ENCODE measurements at regions not wholly inside any gene's neighbourhood (a gene's known extent, or its start where the extent isn't known, plus 50 kb on each side); places are given as distances from the start of the nearest gene placed in this dataset.

DNA sequence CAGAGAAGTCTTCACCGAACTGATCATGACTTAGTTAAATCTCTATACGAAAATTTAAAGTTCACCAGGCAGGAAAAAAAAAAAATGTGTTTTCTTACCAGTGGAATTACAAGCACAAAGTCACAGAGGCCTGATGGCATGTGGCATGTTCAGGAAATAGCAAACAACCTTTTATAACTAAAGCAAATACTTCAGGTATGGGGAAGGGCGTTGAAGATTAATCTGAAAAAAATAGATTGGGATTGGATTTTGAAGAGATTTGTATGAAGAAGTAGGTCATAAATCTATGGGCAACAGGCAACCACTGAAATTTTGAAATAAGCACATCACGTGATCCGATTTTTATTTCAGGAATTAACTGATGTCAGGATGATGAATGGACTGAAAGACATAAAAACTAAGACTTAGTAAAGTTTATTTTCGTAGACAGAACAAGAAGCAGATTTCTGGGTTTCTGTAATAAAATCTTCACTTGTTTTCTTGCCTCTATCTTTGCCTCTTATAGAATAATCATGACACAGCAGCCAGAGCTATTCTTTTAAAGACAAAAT, 295.9 kb upstream of the ADGRL4 start:
- Mint-ChIP-seq H3K4me1 (ENCODE audit: low read depth) (no peaks in the 10 kb centered on the region), H3K9me3 (no peaks in the 10 kb centered on the region), H3K27me3 (ENCODE audit: low read depth) (no peaks in the 10 kb centered on the region), H3K4me3 (no peak overlapping the region), H3K27ac (no peak overlapping the region), H3K36me3 (ENCODE audit: low read depth) (no peaks in the 10 kb centered on the region)

DNA sequence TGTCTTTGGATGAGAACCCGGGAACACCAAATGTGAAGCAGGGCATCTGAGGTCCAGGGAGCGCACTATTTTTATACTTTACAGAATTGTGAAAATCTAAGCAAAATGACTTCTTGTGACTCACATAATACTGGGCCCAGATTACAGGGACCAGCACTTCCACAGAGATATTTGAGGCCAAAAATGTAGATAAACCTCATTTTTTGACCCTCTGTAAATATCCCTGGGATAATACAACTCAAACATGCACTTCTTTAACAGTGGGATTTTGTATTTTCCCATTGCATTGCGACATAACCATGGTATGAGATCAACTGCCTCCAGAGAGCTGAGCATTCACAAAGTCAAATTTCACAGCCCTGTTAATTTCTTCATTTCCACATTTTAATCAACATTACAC, 289.4 kb upstream of the ADGRL4 start:
- no peaks in the 10 kb centered on the region for H3K4me1 Mint-ChIP-seq (ENCODE audit: low read depth)
- H3K36me3 Mint-ChIP-seq (ENCODE audit: low read depth): no peaks in the 10 kb centered on the region
- H3K27me3 Mint-ChIP-seq (ENCODE audit: low read depth): no peaks in the 10 kb centered on the region
- no peak overlapping the region for H3K4me3 Mint-ChIP-seq
- no peak overlapping the region for H3K27ac Mint-ChIP-seq
- peaks cover 4% of the 10 kb centered on the region for H3K9me3 Mint-ChIP-seq

GRCh38 chr1:79293611-79294010, 287.1 kb upstream of the ADGRL4 start:
- Mint-ChIP-seq H3K4me3 (no peak overlapping the region), H3K9me3 (peaks cover 4% of the 10 kb centered on the region)

DNA sequence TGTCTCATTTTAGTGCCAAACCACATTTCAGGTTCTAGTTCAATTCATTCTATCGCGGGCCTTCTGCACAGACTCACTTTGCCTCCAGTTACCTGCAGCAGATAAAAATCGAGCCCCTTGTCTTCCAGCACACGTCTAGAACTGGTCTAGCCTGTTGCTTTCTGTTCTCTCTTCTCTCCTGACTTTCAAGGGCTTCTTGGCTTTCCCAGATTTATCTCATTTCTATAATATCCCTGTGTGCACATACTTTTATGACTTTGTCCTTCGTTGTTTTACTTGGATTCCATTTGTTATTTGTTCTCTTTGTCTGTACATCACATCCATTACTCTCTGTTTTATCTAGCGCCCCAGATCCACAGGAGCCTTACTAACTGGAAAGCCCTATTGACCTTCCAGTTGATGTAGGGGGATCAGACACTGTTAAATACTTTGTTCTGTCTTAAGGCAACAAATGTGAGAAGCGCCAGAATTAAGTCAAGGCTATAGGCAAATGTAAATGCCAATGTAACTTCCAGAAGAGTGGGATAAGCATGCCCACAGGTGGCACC, 284.5 kb upstream of the ADGRL4 start:
- Mint-ChIP-seq H3K4me3 (no peak overlapping the region), H3K9me3 (peaks cover 4% of the 10 kb centered on the region), H3K36me3 (ENCODE audit: low read depth) (no peaks in the 10 kb centered on the region), H3K4me1 (ENCODE audit: low read depth) (no peaks in the 10 kb centered on the region), H3K27ac (no peak overlapping the region), H3K27me3 (ENCODE audit: low read depth) (no peaks in the 10 kb centered on the region)

More at GRCh38 chr1:79293611-79294010, 287.1 kb upstream of the ADGRL4 start:
- Mint-ChIP-seq H3K27me3 (ENCODE audit: low read depth) (no peaks in the 10 kb centered on the region), H3K36me3 (ENCODE audit: low read depth) (no peaks in the 10 kb centered on the region), H3K4me1 (ENCODE audit: low read depth) (no peaks in the 10 kb centered on the region), H3K27ac (no peak overlapping the region)

GRCh38 chr1:79287982-79288381, 281.5 kb upstream of the ADGRL4 start:
- Mint-ChIP-seq H3K9me3 (no peaks in the 10 kb centered on the region), H3K27ac (no peak overlapping the region), H3K4me1 (ENCODE audit: low read depth) (no peaks in the 10 kb centered on the region), H3K36me3 (ENCODE audit: low read depth) (no peaks in the 10 kb centered on the region), H3K27me3 (ENCODE audit: low read depth) (no peaks in the 10 kb centered on the region), H3K4me3 (no peak overlapping the region)

GRCh38 chr1:79285667-79286066, 279.1 kb upstream of the ADGRL4 start:
- no peaks in the 10 kb centered on the region for H3K9me3 Mint-ChIP-seq
- no peak overlapping the region for H3K4me3 Mint-ChIP-seq
- no peak overlapping the region for H3K27ac Mint-ChIP-seq
- H3K36me3 Mint-ChIP-seq (ENCODE audit: low read depth): no peaks in the 10 kb centered on the region
- H3K4me1 Mint-ChIP-seq (ENCODE audit: low read depth): no peaks in the 10 kb centered on the region
- H3K27me3 Mint-ChIP-seq (ENCODE audit: low read depth): no peaks in the 10 kb centered on the region

DNA sequence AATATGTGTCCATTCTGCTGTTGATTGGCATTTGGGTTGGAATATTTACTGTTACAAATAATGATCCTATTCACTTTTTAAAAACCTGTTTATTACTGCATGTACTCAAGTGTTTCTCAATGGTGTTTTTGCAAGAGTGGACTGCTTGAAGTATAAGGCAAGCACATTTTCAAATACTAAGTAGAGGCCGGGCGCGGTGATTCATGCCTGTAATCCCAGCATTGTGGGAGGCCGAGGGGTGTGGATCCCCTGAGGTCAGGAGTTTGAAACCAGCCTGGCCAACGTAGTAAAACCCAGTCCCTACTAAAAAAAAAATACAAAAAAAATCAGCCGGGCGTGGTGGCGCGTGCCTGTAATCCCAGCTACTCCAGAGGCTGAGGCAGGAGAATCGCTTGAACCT, 276.9 kb upstream of the ADGRL4 start:
- H3K9me3 Mint-ChIP-seq: no peaks in the 10 kb centered on the region
- no peaks in the 10 kb centered on the region for H3K36me3 Mint-ChIP-seq (ENCODE audit: low read depth)
- no peak overlapping the region for H3K4me3 Mint-ChIP-seq
- no peak overlapping the region for H3K27ac Mint-ChIP-seq
- no peaks in the 10 kb centered on the region for H3K27me3 Mint-ChIP-seq (ENCODE audit: low read depth)
- no peaks in the 10 kb centered on the region for H3K4me1 Mint-ChIP-seq (ENCODE audit: low read depth)

DNA sequence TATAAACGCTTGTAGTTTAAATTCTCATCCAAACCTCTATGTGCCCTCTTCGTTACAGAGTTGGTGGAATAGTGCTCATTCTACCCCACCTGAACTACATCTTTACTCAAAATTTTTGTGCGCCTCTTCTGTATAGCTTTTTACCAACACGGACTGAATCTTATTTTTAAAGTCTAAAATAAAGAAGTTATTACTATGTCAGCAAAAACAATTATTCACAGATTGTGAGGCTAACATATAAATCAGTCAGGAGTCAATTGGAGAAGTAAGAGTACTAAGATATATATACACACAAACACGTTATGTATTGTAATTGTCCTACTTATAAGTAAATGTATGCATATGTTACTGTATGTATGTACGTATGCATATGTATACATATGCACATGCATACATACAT, 274.9 kb upstream of the ADGRL4 start:
- Mint-ChIP-seq H3K4me1 (ENCODE audit: low read depth) (no peaks in the 10 kb centered on the region), H3K27ac (no peak overlapping the region), H3K36me3 (ENCODE audit: low read depth) (no peaks in the 10 kb centered on the region), H3K4me3 (no peak overlapping the region), H3K27me3 (ENCODE audit: low read depth) (no peaks in the 10 kb centered on the region), H3K9me3 (no peaks in the 10 kb centered on the region)

DNA sequence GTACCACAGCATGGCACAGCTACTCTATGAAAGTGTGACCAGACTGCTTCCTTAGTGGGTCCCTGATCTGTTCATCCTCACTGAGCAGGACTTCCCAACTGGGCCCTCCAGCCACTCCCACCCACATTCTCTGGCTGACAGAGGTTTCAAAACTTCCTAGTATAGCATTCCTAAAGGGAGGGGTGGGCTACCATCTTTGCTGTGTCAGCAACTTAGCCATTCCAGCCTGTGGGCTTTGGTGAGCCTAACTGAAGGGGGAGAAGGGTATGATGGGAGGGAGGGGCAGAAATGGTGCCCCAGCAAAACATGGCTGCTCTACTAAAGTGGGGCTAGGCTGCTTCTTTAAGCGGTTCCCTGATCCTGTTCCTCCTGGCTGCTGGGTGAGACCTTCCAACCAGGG, 265.2 kb upstream of the ADGRL4 start:
- Mint-ChIP-seq H3K4me1 (ENCODE audit: low read depth) (no peaks in the 10 kb centered on the region), H3K36me3 (ENCODE audit: low read depth) (no peaks in the 10 kb centered on the region), H3K27me3 (ENCODE audit: low read depth) (no peaks in the 10 kb centered on the region), H3K27ac (no peak overlapping the region), H3K4me3 (no peak overlapping the region), H3K9me3 (peaks cover 8% of the 10 kb centered on the region)

DNA sequence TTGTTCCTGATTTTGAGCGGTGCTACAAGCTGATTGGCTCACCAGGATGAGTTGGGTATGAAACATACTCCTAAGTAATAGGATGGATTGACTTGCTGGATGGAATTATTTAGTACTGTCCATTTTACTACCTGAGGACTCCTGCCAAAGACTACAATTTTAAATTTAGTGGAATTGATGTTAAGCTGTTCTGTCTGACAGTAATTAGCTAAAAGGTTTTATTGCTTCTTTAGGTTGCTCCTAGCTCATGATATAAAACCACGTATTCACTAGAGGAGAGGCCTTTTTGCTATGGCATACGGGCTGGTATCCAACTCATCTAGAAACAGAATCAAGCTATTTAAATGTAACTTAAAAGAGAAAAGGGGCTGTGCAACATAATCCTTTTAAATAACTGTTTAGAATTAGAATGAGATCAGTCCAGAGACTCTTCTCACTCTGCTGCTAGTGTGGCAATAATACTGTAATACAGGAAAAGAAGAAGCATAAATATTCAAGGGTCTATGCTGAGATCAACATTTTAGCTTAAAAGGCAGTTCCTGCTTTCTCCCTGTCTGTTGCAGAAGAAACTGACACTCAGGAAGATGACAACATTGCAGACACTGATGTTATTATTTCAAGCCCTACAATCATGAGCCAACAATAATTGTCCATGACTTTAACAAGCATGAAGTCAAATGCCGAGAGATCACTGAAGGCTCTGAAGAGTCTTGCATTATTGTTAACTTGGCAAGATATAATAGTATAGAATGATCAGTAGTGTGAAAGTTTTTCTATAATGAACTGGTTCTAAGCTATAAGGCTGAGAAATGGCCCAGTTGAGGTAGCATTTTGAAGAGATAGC, 258.7 kb upstream of the ADGRL4 start:
- Mint-ChIP-seq H3K4me1 (ENCODE audit: low read depth) (no peaks in the 10 kb centered on the region), H3K4me3 (no peak overlapping the region), H3K9me3 (peaks cover 2% of the 10 kb centered on the region), H3K27me3 (ENCODE audit: low read depth) (no peaks in the 10 kb centered on the region), H3K27ac (no peak overlapping the region), H3K36me3 (ENCODE audit: low read depth) (no peaks in the 10 kb centered on the region)

DNA sequence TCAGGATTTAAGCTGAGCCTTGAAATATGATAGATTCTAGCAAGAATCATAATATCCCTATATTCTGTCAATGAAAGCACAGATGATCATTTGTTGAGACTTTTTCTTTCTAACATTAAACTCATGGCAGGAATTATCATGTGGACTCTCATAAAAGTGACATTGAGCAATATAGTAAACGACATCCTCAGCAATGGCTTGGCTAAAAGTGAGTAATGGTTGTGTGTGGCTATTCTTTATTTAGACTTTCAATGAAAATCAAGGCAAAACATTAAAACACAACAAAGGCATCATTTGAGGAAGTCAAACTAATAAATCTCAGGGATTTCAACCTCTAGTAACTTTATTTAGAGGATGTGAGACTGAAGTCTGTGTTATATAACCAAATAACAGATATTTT, 257.8 kb upstream of the ADGRL4 start:
- Mint-ChIP-seq H3K27ac (no peak overlapping the region), H3K36me3 (ENCODE audit: low read depth) (no peaks in the 10 kb centered on the region), H3K9me3 (no peaks in the 10 kb centered on the region), H3K4me1 (ENCODE audit: low read depth) (no peaks in the 10 kb centered on the region), H3K27me3 (ENCODE audit: low read depth) (no peaks in the 10 kb centered on the region), H3K4me3 (no peak overlapping the region)

DNA sequence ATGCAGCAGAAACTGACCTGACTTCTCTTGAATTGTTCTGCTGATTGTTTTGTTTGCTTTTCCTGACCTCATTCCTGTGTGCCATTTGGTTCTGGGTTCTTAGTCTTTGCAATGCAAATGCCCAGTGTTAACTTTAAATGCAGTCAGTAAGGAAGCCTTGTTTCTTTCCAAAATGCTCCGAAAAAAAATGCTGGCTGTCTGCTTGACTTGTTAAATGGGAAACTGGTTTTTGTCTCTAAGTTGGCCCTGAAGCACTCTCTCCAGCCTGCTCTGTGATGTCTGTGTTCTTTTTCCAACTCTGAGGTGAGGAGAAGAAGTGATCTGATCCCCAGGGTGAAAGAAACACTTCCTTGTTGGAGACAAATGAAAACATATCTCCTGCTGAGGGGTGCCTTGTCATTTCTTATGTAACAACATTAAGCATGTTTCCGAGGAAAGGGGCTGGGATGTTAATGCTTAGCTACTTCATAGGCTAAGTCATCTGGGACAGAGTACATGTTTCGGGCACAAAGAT, 256.3 kb upstream of the ADGRL4 start:
- Mint-ChIP-seq H3K36me3 (ENCODE audit: low read depth) (no peaks in the 10 kb centered on the region), H3K27me3 (ENCODE audit: low read depth) (no peaks in the 10 kb centered on the region), H3K4me3 (no peak overlapping the region), H3K9me3 (no peaks in the 10 kb centered on the region), H3K27ac (no peak overlapping the region), H3K4me1 (ENCODE audit: low read depth) (no peaks in the 10 kb centered on the region)

GRCh38 chr1:79259390-79260336, 253.1 kb upstream of the ADGRL4 start:
- H3K27ac Mint-ChIP-seq: no peak overlapping the region
- H3K4me3 Mint-ChIP-seq: no peak overlapping the region
- H3K36me3 Mint-ChIP-seq (ENCODE audit: low read depth): no peaks in the 10 kb centered on the region
- no peaks in the 10 kb centered on the region for H3K9me3 Mint-ChIP-seq
- no peaks in the 10 kb centered on the region for H3K4me1 Mint-ChIP-seq (ENCODE audit: low read depth)
- H3K27me3 Mint-ChIP-seq (ENCODE audit: low read depth): no peaks in the 10 kb centered on the region

GRCh38 chr1:79255421-79255820, 248.9 kb upstream of the ADGRL4 start:
- Mint-ChIP-seq H3K9me3 (no peaks in the 10 kb centered on the region), H3K4me3 (no peak overlapping the region), H3K27ac (no peak overlapping the region)

More at GRCh38 chr1:79255421-79255820, 248.9 kb upstream of the ADGRL4 start:
- Mint-ChIP-seq H3K27me3 (ENCODE audit: low read depth) (no peaks in the 10 kb centered on the region), H3K4me1 (ENCODE audit: low read depth) (no peaks in the 10 kb centered on the region), H3K36me3 (ENCODE audit: low read depth) (no peaks in the 10 kb centered on the region)

Measured in T-helper 1 cell treated with Interleukin-12 subunit alpha and Interleukin-12 subunit beta and Interleukin-4 antibody, amounts not matched to agents 30 μg/mL and 1 μg/mL, for 36 hours (primary cell).